ENCODE measurements at regions not wholly inside any gene's neighbourhood (a gene's known extent, or its start where the extent isn't known, plus 50 kb on each side); places are given as distances from the start of the nearest gene placed in this dataset.

DNA sequence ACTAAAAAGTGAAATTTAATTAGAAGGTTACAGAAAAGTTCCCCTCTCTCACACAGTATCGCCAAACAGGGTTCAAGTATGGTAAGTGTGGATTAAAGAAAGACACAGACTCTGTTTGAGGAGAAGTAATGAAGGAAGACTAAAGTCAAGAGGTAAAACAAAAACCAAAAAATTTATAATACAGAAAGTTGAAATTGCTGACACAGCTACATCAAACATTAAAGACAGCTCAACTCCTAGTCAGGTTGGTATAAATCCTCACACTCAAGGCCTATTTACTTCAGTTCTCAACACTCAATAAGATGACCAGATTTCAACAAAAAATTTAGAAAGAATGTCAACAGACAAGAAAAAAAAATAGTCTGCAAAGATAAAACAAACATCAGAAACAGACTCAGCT, 300.5 kb upstream of the LINC00305 start:
- intact Hi-C loops (cut with micrococcal nuclease) (no loop called here), in situ Hi-C loops (cut with MboI) (no loop called here)
- 0% methylated on average over 1 of the region's 1 CpG for WGBS (ENCODE audit: insufficient coverage, low coverage, missing lambda C conversion rate)
- Histone ChIP-seq H3K4me1 (replicated peaks in 1 of 2; ENCODE audit: control insufficient read depth in 2 of 2, insufficient read depth in 2 of 2, low read length in 2 of 2) (no peaks in the 10 kb centered on the region), H3K9me1 (ENCODE audit: control insufficient read depth, insufficient read depth, low read length) (no peaks in the 10 kb centered on the region), H2AFZ (ENCODE audit: low read depth, low read length) (no peak overlapping the region), H3K79me2 (ENCODE audit: control insufficient read depth, insufficient read depth, low read length) (no peaks in the 10 kb centered on the region), H3K4me2 (ENCODE audit: insufficient read depth, low read length) (no peak overlapping the region), H3K4me3 (no peak overlapping the region), H3K9me3 (replicated peaks; ENCODE audit: control insufficient read depth, insufficient read depth, low read depth, low read length) (no peaks in the 10 kb centered on the region), H3K36me3 (ENCODE audit: control insufficient read depth, insufficient read depth, low read length) (no peaks in the 10 kb centered on the region), H3K27ac (ENCODE audit: extremely low read depth, low read depth, low read length) (no peak overlapping the region), H3K27me3 (ENCODE audit: control insufficient read depth in 2 of 2, insufficient read depth in 2 of 2, low read length in 2 of 2) (no peaks in the 10 kb centered on the region), H3K9ac (ENCODE audit: insufficient read depth in 1 of 2, low read depth in 2 of 2, low read length in 2 of 2) (no peak overlapping the region), H4K20me1 (replicated peaks; ENCODE audit: control insufficient read depth, insufficient read depth, low read length) (no peaks in the 10 kb centered on the region)
- FAIRE-seq (no peak), DNase-seq (ENCODE audit: extremely low read depth in 1 of 4, low spot score in 3 of 4) (no peak), ATAC-seq (no peak)
- ChIA-PET CTCF (ENCODE audit: low intra/inter-chr PET ratio) (no interaction called here), POLR2A (no interaction called here)
- TF ChIP-seq MAFF (IDR thresholded peaks at IDR 0.05; ENCODE audit: low read length) (peak; percentile 32), ZNF316 (IDR thresholded peaks at IDR 0.05) (peak; percentile 28; the same call in 1 of the 2 replicates), HDAC8 (tag; IDR thresholded peaks at IDR 0.05) (no peak)
- no TSS peak for BruUV-seq (replicated peaks)

DNA sequence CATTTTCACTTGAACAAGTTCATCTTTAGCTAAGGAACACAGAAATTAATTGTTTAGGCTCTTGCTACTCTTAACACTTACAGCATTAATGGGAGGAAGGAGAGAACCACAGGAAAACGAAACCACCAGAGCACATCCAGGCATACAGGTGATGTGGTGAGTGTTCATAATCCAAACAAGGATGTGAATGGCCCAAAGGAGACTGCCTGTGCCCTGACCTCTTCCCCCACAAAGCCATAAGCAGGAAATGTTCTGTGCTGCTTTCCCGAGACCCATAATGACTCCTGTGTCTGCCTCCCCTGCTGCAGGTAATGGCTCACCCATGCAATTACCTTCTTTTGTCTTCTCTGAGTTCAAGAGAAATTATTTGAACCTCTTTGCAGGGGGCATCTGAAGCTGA, 295.9 kb upstream of the LINC00305 start:
- Histone ChIP-seq H3K4me3 (no peak overlapping the region), H4K20me1 (replicated peaks; ENCODE audit: control insufficient read depth, insufficient read depth, low read length) (no peaks in the 10 kb centered on the region), H3K4me2 (ENCODE audit: insufficient read depth, low read length) (no peak overlapping the region), H3K9ac (ENCODE audit: insufficient read depth in 1 of 2, low read depth in 2 of 2, low read length in 2 of 2) (no peak overlapping the region), H3K4me1 (replicated peaks in 1 of 2; ENCODE audit: control insufficient read depth in 2 of 2, insufficient read depth in 2 of 2, low read length in 2 of 2) (no peaks in the 10 kb centered on the region), H3K36me3 (ENCODE audit: control insufficient read depth, insufficient read depth, low read length) (no peaks in the 10 kb centered on the region), H3K27me3 (ENCODE audit: control insufficient read depth in 2 of 2, insufficient read depth in 2 of 2, low read length in 2 of 2) (no peaks in the 10 kb centered on the region), H3K9me3 (replicated peaks; ENCODE audit: control insufficient read depth, insufficient read depth, low read depth, low read length) (no peaks in the 10 kb centered on the region), H2AFZ (ENCODE audit: low read depth, low read length) (no peak overlapping the region), H3K9me1 (ENCODE audit: control insufficient read depth, insufficient read depth, low read length) (no peaks in the 10 kb centered on the region), H3K79me2 (ENCODE audit: control insufficient read depth, insufficient read depth, low read length) (no peaks in the 10 kb centered on the region), H3K27ac (ENCODE audit: extremely low read depth, low read depth, low read length) (no peak overlapping the region)
- FAIRE-seq (no peak), ATAC-seq (no peak), DNase-seq (ENCODE audit: extremely low read depth in 1 of 4, low spot score in 3 of 4) (no peak)
- in situ Hi-C loops (cut with MboI) (no loop called here), intact Hi-C loops (cut with micrococcal nuclease) (no loop called here)
- BruUV-seq (replicated peaks) = no TSS peak
- ChIA-PET CTCF (ENCODE audit: low intra/inter-chr PET ratio) (no interaction called here), POLR2A (no interaction called here)
- WGBS (ENCODE audit: insufficient coverage, low coverage, missing lambda C conversion rate) = 0% methylated on average over 2 of the region's 2 CpGs
- TF ChIP-seq, protein P1, sequence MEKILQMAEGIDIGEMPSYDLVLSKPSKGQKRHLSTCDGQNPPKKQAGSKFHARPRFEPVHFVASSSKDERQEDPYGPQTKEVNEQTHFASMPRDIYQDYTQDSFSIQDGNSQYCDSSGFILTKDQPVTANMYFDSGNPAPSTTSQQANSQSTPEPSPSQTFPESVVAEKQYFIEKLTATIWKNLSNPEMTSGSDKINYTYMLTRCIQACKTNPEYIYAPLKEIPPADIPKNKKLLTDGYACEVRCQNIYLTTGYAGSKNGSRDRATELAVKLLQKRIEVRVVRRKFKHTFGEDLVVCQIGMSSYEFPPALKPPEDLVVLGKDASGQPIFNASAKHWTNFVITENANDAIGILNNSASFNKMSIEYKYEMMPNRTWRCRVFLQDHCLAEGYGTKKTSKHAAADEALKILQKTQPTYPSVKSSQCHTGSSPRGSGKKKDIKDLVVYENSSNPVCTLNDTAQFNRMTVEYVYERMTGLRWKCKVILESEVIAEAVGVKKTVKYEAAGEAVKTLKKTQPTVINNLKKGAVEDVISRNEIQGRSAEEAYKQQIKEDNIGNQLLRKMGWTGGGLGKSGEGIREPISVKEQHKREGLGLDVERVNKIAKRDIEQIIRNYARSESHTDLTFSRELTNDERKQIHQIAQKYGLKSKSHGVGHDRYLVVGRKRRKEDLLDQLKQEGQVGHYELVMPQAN (IDR thresholded peaks at IDR 0.05; ENCODE audit: borderline replicate concordance) = no peak
- TF ChIP-seq LARP7 (IDR thresholded peaks at IDR 0.05) (no peak), SETDB1 (IDR thresholded peaks at IDR 0.05; ENCODE audit: low read length) (no peak), SIX5 (IDR thresholded peaks at IDR 0.05; ENCODE audit: borderline replicate concordance in 1 of 2, insufficient read depth in 1 of 2, low read depth in 1 of 2, low read length in 2 of 2) (no peak), FOXM1 (IDR thresholded peaks at IDR 0.05; ENCODE audit: low read depth) (no peak), FOXM1 (CRISPR knock-in tag; IDR thresholded peaks at IDR 0.05; ENCODE audit: low read depth) (no peak), ZNF696 (CRISPR knock-in tag; conservative IDR thresholded peaks at IDR 0.05) (no peak), ZNF77 (CRISPR knock-in tag; IDR thresholded peaks at IDR 0.05) (no peak), CEBPB (tag; IDR thresholded peaks at IDR 0.05) (no peak), ZNF134 (CRISPR knock-in tag; conservative IDR thresholded peaks at IDR 0.05) (no peak)
- TF ChIP-seq, protein P2, sequence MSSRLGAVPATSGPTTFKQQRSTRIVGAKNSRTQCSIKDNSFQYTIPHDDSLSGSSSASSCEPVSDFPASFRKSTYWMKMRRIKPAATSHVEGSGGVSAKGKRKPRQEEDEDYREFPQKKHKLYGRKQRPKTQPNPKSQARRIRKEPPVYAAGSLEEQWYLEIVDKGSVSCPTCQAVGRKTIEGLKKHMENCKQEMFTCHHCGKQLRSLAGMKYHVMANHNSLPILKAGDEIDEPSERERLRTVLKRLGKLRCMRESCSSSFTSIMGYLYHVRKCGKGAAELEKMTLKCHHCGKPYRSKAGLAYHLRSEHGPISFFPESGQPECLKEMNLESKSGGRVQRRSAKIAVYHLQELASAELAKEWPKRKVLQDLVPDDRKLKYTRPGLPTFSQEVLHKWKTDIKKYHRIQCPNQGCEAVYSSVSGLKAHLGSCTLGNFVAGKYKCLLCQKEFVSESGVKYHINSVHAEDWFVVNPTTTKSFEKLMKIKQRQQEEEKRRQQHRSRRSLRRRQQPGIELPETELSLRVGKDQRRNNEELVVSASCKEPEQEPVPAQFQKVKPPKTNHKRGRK (tag; IDR thresholded peaks at IDR 0.05) = no peak
- TF ChIP-seq, protein P3, sequence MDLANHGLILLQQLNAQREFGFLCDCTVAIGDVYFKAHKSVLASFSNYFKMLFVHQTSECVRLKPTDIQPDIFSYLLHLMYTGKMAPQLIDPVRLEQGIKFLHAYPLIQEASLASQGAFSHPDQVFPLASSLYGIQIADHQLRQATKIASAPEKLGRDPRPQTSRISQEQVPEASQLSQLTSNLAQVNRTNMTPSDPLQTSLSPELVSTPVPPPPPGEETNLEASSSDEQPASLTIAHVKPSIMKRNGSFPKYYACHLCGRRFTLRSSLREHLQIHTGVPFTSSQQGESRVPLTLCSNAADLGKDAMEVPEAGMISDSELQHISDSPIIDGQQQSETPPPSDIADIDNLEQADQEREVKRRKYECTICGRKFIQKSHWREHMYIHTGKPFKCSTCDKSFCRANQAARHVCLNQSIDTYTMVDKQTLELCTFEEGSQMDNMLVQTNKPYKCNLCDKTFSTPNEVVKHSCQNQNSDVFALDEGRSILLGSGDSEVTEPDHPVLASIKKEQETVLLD (IDR thresholded peaks at IDR 0.05) = no peak

Data from K562 (cell line).